ENCODE measurements at regions not wholly inside any gene's neighbourhood (a gene's known extent, or its start where the extent isn't known, plus 50 kb on each side); places are given as distances from the start of the nearest gene placed in this dataset.

DNA sequence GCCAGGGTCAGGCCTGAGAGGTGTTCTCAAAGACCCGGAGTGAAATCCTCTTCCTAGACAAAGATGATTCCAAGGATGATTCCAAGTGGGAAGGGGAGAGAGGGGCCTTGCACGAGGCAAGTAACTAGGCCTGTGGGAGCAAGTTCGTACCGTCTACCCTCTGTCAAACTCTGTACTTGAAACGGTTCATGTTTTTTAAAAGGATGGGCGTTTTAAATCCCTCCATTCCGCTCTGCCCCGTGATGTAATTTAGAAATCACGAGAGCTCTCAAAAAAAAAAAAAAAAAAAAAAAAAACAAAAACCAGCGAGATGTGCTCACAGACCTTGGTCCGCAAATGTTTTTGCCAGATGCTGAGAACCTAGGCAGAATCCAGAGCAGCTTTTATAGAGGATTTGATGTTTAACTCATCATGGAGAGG, 114.7 kb upstream of the CARD11 start:
- no peak for TF ChIP-seq POLR2A (IDR thresholded peaks at IDR 0.05)
- TF ChIP-seq, protein P1, sequence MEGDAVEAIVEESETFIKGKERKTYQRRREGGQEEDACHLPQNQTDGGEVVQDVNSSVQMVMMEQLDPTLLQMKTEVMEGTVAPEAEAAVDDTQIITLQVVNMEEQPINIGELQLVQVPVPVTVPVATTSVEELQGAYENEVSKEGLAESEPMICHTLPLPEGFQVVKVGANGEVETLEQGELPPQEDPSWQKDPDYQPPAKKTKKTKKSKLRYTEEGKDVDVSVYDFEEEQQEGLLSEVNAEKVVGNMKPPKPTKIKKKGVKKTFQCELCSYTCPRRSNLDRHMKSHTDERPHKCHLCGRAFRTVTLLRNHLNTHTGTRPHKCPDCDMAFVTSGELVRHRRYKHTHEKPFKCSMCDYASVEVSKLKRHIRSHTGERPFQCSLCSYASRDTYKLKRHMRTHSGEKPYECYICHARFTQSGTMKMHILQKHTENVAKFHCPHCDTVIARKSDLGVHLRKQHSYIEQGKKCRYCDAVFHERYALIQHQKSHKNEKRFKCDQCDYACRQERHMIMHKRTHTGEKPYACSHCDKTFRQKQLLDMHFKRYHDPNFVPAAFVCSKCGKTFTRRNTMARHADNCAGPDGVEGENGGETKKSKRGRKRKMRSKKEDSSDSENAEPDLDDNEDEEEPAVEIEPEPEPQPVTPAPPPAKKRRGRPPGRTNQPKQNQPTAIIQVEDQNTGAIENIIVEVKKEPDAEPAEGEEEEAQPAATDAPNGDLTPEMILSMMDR (IDR thresholded peaks at IDR 0.05) = no peak
